GM21423 (cell line): ENCODE measurements at regions not wholly inside any gene's neighbourhood (a gene's known extent, or its start where the extent isn't known, plus 50 kb on each side); places are given as distances from the start of the nearest gene placed in this dataset.
"Not testable (repeated sequence)": the region's sequence is repeated elsewhere in the genome, so short reads cannot be mapped to it uniquely, and the experiment has no call there.

Experiments used
- ATAC-seq: cut with Tn5 transposase; IDR thresholded peaks from one replicate; pipeline ENCODE4 v1.9.1; 2021; ENCODE audit warnings: mild to moderate bottlenecking, moderate library complexity; ENCODE audit not compliant: unreplicated experiment

DNA sequence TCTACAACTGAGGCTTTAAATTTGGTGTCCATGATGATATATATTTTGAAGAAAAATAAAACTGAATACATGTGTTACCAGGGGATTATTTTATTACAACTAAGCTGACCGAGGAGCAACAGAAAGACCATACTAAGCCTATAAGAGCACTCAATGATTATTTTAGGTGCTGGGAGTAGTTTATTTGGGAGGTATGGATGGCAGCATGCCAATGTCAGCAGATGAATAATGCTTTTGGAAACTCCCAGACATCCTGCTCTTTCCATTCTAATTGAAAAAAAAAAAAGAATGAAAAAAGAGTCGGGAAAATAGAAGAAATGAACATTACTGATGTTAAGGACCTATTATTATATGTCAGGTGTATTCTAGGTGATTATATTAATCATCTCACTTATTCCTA is 441.2 kb downstream of the BTG1 start:
- no peak for ATAC-seq

DNA sequence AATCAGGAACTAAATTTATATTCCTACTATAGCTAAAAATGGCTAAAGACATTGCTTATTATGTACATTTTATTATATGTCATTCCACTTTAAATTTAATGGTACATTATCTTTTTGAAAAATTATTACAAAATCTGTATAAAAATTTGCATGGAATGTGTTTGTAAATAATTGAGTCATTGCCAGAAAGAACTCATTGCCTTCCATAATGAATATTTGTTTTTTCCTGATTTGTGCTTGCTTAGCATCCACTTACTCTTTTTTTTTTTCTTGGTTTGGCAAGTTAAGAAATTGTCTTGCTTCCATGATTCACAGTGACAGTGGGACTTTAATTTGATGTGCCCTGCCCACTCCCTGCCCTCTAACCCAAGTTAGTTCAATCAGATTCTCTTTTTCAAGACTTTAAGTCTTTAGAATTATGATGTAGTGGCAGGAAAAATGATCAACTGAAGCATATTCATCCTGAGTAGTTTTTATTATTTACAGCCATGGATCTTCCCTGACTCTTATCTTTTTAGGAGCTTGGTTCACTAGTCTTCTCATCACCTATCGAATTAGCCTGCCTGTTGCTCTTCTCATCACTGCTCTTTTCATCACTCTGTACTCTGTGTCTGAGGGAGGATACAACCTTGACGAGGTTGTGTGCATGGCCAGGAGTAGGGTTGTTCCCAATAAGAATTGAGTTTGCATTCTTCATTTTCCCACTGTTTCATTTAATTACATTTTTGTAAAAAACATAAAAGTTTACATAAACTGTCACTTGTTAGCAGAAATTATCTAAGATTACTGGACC is 442.0 kb downstream of the BTG1 start:
- no peak for ATAC-seq

DNA sequence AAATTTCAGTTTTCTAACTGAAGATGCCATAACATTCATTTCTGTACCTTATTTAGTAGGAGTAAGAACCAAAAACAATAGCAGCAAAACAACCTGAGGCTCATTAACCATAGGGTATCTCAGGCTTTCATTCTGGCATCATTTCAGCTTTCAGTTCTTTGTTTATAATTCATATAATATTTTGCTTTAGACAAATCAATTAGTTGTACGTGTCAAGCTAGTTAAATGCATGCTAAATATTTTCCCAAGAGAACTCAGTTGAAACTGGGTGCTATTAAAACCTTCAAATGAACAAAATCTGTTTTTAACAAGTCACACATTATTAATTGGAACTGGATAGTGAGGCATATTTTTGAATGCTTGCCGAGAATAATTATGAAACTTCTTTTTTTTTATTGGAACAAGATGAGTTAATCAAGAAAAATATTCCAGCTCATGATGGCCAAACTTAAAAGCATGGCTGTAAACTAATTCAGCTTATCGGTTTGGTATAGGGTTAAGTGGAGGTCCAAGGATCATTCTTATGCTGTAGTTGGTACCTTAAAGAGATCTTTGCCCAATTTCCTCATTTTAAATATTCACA is 442.7 kb downstream of the BTG1 start:
- no peak for ATAC-seq

DNA sequence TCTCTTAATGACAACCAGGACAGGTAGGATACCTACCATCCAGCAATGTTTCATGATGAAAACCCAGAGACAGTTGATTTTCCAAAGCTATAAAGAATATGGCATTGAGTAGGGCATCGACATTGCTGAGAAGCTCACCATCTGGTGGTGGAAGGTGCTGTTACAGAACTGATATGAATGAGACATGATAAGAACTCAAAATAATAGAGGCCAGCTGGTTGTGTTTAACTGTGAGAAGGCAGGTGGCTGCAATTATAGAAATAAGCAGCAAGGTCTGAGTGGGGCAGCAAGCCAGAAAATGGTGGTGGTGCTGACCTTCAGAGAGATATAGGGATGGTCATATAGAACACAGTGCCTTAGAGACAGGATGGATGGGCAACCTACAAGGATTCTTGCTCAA is 449.7 kb downstream of the BTG1 start:
- ATAC-seq: no peak

DNA sequence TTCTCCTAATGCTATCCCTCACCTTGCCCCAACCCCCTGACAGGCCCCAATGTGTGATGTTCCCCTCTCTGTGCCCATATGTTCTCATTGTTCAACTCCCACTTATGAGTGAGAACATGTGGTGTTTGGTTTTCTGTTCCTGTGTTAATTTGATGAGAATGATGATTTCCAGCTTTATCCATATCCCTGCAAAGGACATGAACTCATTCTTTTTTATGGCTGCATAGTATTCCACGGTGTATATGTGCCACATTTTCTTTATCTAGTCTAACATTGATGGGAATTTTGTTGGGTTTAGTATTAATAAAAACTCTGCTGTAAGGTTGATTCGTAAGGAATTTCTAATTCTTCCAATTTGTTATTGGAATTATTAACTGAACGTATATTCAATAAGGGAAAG is 450.2 kb downstream of the BTG1 start:
- ATAC-seq: not testable (repeated sequence)

DNA sequence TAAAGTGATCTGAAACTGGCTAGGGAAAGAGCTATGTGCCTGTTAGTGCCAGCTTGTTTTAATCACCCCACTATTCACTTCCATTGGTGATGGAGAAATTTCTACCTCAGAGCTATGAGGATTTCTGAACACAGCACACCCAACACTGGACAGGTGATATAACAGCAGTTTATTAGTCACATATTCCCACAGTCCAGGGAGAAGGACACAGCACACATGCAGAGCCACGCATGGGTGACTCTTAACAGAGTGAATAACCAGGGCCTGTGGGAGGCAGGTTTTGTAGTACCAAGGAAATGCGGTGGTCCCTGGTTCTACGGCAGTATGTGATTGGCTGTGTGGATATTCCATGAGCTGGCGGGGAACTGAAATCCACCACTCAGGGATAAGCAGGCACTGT is 455.1 kb downstream of the BTG1 start:
- ATAC-seq: no peak

DNA sequence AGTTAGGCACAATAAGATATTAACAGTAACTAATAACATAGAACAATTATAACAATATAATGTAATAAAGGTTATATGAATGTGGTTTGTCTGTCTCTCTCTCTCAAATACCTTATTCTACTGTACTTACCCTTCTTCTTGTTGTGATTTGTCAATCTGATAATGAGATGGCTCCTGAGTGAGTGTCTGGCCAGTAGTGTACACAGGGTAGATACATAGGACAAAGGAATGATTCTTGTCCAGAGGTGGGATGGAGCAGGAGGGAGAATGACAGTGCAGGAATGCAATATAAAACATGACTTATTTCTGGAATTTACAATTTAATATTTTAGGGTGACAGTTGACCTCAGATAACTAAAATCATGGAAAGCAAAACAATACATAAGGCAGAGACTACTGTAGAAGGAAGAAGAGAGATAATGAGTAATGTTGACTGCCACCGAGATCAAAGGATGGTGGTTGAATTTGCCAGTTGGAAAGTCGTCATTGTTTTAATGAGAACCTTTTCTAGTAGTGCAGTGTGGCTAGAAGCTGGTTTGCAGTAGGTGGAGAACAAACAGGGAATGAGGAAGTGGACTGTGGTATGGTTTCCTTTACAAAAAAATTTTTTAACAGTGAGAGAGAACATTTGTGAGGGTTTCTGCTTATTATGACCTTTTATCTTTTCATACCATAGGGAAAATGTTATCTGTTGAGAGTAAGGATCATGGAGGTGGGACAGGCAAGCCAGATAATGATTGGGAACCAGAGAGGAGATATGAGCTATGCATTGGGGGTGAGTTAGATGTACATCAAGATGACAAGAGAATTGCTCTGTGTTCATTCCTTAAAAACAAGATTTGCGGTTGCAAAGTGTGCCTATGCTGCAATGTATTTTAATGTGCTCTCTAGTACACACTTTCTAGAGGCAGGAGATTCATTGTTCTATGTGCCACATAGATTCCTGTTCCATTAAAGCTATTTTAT is 458.3 kb downstream of the BTG1 start:
- no peak for ATAC-seq

DNA sequence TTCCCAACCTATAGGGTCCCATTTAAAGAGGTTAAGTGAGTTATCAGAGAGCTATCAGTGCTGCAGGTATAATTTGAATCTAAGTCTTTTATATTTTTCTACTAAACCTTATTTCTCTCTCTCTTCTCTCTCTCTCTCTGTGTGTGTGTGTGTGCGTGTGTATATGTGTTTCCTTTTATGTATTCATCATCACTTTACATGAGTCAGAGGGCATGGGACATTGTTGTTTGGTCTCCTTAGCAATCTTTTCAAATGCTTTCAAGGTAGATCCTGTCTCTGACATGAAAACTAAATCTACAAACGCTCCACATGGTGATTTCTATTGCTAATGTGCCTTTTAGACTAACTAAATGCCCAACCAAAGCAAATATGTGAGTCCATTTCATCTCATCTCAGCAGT is 459.7 kb downstream of the BTG1 start:
- no peak for ATAC-seq

DNA sequence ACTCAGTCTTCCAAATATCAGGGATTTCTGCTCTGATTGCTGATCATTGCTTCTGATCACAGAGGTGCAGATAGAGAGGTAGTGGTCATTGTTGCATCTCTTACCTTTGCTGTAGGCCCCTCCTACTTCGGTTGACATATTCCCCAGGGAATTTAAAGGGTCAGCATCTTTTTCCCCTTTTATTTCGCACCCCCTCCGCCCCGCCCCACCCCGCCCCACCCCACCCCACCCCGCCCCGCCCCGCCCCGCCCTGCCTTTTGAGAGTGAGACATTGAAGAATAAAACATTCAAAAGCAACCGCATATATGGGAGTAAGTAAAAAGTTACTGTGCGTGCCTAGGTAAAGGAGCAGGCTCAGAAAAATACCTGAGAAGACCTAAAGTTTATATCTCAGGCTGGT is 463.9 kb downstream of the BTG1 start:
- no peak for ATAC-seq

DNA sequence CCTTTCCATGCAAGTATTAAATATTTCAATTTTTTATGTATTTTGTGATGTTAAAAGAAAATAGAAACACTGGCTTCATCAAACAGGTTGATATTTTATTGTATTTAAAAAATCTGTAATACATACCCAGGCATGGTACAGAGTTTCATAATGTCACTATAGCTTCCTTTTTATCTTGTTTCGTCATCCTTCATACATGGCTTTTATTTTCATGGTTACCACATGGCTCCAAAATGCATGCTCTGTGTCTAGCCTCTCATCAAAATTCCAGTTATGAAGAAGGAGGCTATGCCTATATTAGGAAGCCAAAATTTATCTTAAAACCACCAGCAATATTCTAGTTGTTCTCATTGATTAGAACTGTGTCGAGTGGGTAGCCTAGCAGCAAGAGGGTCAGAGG is 464.8 kb downstream of the BTG1 start:
- ATAC-seq: no peak

DNA sequence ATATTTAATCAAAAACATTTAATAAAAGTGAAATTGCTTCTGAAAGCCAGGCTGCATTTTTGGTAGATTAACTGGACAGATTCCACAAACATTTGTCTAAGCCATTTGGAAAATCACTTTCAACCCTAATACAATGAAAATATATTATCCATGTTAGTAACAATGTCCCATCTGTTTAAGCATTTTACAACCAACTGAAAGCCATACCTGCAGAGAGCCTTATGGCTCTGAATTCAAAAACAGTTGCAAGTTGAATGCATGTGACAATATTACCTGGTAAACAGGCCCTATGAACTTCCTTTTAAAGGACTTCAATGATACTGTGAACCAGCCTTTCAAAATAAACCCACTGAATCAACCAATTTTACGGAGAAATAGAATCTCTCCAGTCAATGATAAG is 468.1 kb downstream of the BTG1 start:
- no peak for ATAC-seq

DNA sequence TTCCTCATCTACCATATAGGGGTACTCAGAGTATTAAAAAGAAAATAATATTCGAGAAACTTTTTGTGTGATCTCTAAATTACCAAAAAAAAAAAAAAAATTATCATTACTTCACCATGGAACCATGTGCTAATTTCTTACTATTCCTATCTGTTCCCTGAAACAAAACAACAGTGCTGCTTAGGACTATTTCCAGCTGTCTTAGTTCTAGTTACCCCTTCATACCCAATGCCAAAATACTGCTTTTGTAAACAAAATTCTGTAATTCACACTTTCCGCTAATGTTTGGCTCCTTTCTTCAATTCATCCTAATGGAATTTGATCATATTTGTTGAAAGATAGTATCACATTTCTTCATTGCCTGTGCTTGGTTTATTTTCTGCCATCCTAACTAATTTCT is 470.2 kb downstream of the BTG1 start:
- ATAC-seq: no peak

DNA sequence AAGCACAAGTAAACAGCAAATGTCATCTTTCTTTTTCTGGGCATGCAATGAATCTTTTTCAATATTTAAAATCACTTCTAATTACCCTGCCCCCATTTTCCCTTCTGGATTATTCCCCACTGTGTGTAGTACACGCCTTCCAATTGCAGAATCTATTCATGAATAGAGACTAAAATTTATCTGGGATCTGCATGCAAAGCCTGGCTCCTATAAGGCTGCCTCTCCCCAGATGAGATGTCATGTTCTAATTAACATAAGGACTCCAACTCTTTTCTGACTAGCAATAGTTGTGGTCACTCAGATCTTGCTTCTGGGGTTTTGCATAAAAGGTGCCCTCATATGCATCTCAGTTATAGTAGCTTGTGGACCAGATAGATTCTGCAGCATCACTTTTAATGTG is 473.5 kb downstream of the BTG1 start:
- ATAC-seq: no peak

DNA sequence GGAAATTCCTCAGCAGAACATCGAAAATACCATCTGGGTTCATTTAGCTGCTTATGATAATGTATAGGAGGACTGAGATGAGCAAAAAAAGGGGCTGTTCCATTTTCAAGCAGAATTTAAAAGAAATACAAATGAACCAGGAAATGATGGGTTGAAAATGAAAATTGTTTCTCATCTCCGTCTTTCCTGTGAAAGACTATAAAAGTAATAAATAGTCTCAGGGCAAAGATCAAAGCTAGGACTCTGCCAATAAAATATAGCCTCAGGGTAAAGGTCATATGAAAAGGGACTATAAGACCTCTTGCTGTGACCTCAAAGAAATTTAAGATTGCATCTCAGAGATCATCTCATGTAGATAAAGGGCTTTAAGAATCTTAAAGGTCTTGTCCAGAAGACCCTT is 478.0 kb downstream of the BTG1 start:
- ATAC-seq: no peak

DNA sequence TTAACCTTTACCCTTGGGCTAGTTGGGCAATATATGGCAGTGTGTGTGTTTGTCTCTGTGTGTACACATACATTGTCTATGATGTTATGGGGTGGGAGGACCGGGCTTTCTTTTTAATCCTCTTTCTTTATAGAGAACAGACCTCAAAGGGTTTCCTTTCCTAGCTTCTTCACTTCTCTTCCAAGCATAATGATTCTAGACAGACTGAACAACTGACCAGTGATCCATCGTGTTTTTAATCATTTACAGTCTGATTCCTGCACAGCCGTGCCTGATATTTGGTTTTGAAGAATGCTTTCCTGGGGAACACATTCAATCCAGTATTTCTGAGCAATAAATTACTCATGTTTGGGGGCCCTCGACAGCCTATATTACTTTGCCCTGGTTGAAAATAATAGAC is 481.1 kb upstream of the DCN start:
- no peak for ATAC-seq

DNA sequence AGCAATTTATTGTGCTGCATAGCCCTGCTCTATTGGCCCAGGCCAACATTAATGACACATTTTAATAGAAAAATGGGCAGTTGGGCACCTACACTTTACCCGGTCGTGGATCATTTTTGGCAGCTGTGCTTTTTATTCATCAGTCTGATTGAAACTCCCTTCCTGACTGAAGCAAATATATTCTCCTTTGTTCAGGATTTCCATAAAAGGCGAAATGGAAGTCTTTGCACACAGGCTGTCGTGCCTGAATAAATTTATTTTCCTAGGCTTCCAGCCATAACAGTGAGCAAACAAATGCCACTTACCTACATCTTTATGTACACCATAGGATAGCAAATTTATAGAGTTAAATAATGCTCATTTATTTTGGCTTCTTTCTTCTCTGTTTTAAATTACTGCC is 480.7 kb upstream of the DCN start:
- ATAC-seq: no peak

DNA sequence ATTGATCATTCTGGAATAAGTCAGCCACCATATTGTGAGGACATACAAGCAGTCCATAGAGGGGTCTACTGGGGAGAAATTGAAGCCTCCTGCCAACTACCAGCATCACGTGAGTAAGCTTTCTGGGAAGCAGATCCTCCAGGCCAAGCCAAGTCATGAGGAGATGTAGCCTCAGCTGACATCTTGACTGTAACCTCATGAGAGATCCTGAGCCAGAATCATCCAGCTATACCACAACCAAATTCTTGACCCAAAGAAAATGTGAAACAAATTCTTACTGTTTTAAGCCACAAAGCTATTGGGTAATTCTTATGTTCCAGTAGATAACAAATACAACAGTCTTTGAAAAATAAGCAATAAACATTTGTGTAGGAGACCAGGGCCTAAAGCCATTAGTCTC is 479.4 kb upstream of the DCN start:
- ATAC-seq: no peak

DNA sequence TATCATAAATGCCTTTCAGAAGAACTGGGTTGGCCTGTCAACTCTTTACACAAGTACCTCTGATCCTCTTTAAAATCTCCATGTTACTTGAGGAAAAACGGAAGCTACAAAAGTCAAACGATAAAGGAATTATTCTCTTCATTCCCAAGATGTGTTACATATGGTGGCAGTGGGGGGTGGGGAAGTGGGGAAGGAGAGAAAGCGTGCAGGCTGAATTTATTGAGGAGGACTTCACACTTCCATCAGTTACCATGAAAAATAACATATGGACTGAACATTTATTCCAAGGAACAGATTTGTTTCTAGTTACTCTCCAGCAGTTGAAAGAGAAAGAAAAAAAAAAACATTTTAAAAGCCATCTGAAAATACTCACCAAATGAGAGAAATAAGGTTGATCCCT is 474.4 kb upstream of the DCN start:
- ATAC-seq: no peak

DNA sequence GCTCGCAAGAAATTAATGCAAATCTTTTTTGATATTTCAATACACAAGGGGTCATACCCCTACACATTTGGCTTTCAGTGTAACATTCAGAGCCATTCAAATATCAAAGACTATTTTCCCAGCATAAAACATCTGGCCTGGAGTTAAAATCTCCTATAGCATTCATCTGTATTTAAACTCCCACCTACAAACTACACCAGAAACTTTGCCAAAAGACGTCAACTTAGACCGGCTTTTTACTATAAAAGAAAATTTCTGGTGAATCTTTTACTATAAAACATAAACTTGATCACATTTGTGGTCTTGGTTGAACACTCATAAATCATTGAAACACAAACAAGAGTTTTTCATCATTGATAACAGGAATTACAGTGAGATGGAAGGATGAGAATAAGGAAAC is 473.3 kb upstream of the DCN start:
- no peak for ATAC-seq

DNA sequence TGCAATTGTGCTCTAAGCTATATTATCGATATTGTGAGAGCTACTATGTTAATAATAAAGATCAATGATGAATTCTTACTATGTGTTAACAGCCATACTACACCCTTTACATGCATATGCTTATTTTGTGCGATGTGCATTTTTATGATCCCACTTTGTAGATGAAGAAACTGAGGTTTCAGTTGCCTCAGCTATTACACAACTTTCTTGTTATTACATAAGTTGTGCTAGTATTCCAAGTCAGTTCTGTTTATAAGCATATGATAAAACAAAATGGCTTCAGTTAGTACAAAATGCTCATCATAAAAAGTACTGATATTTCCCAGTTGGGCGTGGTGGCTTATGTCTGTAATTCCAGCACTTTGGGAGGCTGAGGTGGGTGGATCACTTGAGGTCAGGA is 471.5 kb upstream of the DCN start:
- no peak for ATAC-seq

DNA sequence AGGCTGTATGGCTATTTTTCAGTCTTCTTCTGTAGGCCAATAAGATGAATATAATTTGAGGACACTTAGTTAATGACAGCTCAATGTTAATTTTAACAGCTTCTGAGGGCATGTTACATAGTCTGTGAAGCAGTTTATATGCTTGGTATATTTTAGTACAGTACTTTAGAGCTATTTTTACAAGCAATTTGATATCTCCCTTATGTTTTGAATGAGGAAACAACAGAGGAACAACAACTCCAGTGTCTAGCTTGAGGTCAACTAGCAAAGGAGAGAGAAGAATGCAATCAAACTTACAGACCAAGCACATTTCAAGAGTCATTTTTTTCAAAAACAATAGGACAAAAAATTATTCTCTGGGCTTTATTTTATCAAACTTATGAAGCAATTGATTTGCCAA is 469.1 kb upstream of the DCN start:
- no peak for ATAC-seq

DNA sequence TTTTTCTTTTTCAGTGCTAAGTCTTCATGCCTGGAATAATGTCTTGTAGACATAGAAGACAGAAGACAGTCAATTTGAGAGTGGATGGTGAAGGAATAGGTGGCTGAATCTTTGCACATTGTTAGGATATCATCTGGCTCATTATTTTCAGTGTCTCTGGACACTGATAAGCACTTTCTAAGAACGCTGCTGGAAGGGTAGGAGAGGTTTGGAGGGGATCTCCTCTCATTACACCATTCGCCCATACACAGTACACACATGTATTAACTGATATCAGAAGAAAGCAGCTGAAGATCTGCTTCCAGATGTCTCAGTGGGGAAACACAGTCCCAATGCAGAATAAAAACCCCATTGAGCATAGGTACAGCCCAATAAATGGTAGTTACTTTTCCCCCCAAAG is 461.1 kb upstream of the DCN start:
- no peak for ATAC-seq
